Pancreas (tissue), 10 donors: ENCODE measurements at regions not wholly inside any gene's neighbourhood (a gene's known extent, or its start where the extent isn't known, plus 50 kb on each side); places are given as distances from the start of the nearest gene placed in this dataset.

Experiments
- ATAC-seq, 4 donors: fragments of 200-7000 bp; cut with Tn5 transposase; one replicate each; pipeline versions ENCODE4 v1.8.0 to v1.9.1; 2020; ENCODE audit warnings: mild to moderate bottlenecking in 4 of 4, moderate library complexity in 4 of 4
- DNase-seq, 6 donors: peaks; one replicate each; pipeline ENCODE4 v3.0.0-alpha.2; 2020
- FAIRE-seq: peaks from 2 replicates; lab custom pipeline; 2012; peaks lifted over from hg19 to GRCh38; lab: Jason Lieb, UNC
- H3K27ac ChIP-seq, 4 donors: fragments of 200-600 bp; sonication (generic); 1 replicate in 3 of 4; 2 replicates in 1 of 4; pipeline versions ENCODE4 v1.5.0 to v1.8.0; 2020
- H3K27me3 ChIP-seq, 4 donors: fragments of 200-600 bp; one replicate each; pipeline ENCODE4 v1.8.0; 2021
- H3K36me3 ChIP-seq, 3 donors: fragments of 200-600 bp; sonication (generic) in 1 of 3; one replicate each; pipeline versions ENCODE4 v1.5.0 to v1.8.0; 2020 to 2021
- H3K4me1 ChIP-seq, 3 donors: fragments of 200-600 bp; one replicate each; pipeline ENCODE4 v1.8.0; 2021
- H3K4me3 ChIP-seq, 4 donors: fragments of 200-600 bp; sonication (generic) in 2 of 4; one replicate each; pipeline versions ENCODE4 v1.5.0 to v1.8.0; 2020 to 2021
- H3K9me3 ChIP-seq, 4 donors: fragments of 200-600 bp; one replicate each; pipeline ENCODE4 v1.8.0; 2021
- CTCF ChIP-seq, 4 donors: fragments of 200-600 bp; sonication (generic) in 3 of 4; IDR thresholded peaks; one replicate each; pipeline versions ENCODE4 v1.5.0 to v1.8.0; 2021; ENCODE audit warnings: antibody characterized with exemption in 4 of 4
- WGBS, 2 donors: extraction: QIAGEN DNeasy Blood & Tissue Kit; methylation state at CpG; one replicate each; pipeline ENCODE4 v1.1.7; 2013; 5-methylcytosine and 5-hydroxymethylcytosine counted together
- intact Hi-C, 3 donors: fragments of 100-400 bp; cut with DNase I; formaldehyde crosslinking; loops; one replicate each; pipeline versions ENCODE4 v1.11.1 to v1.14.2; 2022
- donor health status: healthy with polysubstance abuse.
- donor health status: DM: no; HTN: no; CAD: no; lungs with moderate emphysema.
- donor health status: DM: no; HTN: no; CAD: no.
- donor health status: control.
- donor health status: control.
- donor health status: Bipolar disorder and iron deficiency.
- donor health status: DM: yes; HTN: yes; CAD: no.
- donor health status: DM: no; HTN: no; CAD: no.
- donor health status: DM: no; HTN: no; CAD: no.
- donor health status: DM: yes; HTN: yes; CAD: no.

- 30 to 45% methylated on average over 3 of the region's 3 CpGs for WGBS, 2 donors
Measured at GRCh38 chr11:109343242-109343641, 78.7 kb upstream of the C11orf87 start.

DNA sequence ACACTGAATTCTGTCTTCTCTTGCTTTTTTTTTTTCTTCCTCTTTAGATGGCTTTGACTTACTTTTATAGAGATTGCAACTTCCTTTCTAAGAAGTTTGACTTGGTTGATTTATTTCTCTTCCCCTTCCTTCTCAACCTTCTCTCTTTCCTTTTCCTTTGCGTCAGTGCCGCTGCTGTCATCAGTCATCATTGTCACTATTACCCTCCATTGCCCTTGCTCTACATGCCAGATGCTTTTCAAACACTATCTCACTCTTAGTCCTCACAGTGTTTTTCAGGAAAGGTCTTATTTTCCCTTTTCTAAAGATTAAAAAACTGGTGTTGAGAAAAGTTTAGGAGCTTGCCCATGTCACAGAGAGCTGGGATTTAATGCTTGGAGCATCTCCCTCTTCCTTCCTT, 74.7 kb upstream of the C11orf87 start:
- no peak for TF ChIP-seq CTCF (IDR thresholded peaks at IDR 0.05)
- no peak for FAIRE-seq
- intact Hi-C loops = no loop called here
- no peaks in the 10 kb centered on the region for H3K27me3 ChIP-seq
- no peak for DNase-seq
- H3K4me1 ChIP-seq = no peaks in the 10 kb centered on the region
- H3K4me3 ChIP-seq = no peak overlapping the region
- H3K9me3 ChIP-seq = no peaks in the 10 kb centered on the region
- 57 to 82% methylated on average over 2 of the region's 2 CpGs for WGBS, 2 donors
- no peak for ATAC-seq
- no peaks in the 10 kb centered on the region for H3K36me3 ChIP-seq
- H3K27ac ChIP-seq = no peak overlapping the region

More at GRCh38 chr11:109343242-109343641, 78.7 kb upstream of the C11orf87 start:
- ATAC-seq = no peak
- no peak overlapping the region for H3K4me3 ChIP-seq
- H3K27ac ChIP-seq = no peak overlapping the region
- no peak for DNase-seq
- FAIRE-seq = no peak
- H3K9me3 ChIP-seq = no peaks in the 10 kb centered on the region
- H3K27me3 ChIP-seq = no peaks in the 10 kb centered on the region
- no peaks in the 10 kb centered on the region for H3K36me3 ChIP-seq
- intact Hi-C loops = no loop called here
- H3K4me1 ChIP-seq = no peaks in the 10 kb centered on the region
- no peak for TF ChIP-seq CTCF (IDR thresholded peaks at IDR 0.05)

DNA sequence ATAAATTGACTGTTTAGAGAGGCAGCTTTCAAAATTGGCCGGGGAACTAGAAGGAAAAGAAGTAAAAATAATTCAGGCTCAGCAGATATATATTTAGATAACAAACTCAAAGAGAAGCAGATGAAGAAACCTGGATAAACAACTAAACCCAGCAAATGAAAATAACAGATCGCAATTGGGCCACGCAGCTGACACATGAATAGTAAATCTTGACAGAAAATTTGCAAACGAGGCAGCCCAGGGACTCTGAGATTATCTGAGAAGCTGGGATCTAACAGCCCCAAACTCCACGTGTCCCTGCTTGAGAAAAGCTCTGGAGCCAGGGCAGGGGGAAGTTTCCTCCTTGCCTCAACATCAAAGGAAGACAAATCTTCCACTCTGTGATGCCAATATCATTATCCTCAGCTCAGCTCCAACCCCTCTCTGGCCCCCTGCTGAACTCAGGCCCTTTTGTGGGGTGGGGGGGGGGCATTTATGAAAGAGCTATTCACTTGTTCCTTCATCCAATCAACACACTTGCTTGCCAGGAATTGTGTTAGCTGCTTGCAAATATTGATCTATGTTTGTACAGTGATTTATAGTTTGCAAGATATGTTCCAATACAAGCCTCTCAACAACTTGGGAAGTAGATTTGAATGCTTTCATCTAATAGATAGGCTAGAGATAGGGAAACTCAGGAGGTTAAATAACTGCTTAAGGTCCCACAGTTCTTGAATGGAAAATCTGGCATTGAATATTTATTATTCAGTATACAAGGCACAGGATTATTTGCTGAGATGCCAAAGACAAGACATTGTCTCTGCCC, 72.5 kb upstream of the C11orf87 start:
- TF ChIP-seq CTCF (IDR thresholded peaks at IDR 0.05) = no peak
- Histone ChIP-seq H3K4me1 (no peaks in the 10 kb centered on the region), H3K4me3 (no peak overlapping the region), H3K27me3 (no peaks in the 10 kb centered on the region), H3K36me3 (no peaks in the 10 kb centered on the region), H3K27ac (no peak overlapping the region), H3K9me3 (no peaks in the 10 kb centered on the region)
- no peak for DNase-seq
- FAIRE-seq = no peak
- 32 to 35% methylated on average over 5 of the region's 5 CpGs for WGBS, 2 donors
- ATAC-seq = no peak
- intact Hi-C loops = no loop called here

GRCh38 chr11:109350091-109350490, 71.9 kb upstream of the C11orf87 start:
- ATAC-seq (no peak), FAIRE-seq (no peak), DNase-seq (no peak)
- WGBS, 2 donors = 46 to 50% methylated on average over 3 of the region's 3 CpGs
- H3K4me1 ChIP-seq = no peaks in the 10 kb centered on the region
- no peak for TF ChIP-seq CTCF (IDR thresholded peaks at IDR 0.05)
- H3K9me3 ChIP-seq = no peaks in the 10 kb centered on the region
- intact Hi-C loops = no loop called here
- H3K27me3 ChIP-seq = no peaks in the 10 kb centered on the region
- H3K27ac ChIP-seq = no peak overlapping the region
- H3K36me3 ChIP-seq = no peaks in the 10 kb centered on the region
- H3K4me3 ChIP-seq = no peak overlapping the region

DNA sequence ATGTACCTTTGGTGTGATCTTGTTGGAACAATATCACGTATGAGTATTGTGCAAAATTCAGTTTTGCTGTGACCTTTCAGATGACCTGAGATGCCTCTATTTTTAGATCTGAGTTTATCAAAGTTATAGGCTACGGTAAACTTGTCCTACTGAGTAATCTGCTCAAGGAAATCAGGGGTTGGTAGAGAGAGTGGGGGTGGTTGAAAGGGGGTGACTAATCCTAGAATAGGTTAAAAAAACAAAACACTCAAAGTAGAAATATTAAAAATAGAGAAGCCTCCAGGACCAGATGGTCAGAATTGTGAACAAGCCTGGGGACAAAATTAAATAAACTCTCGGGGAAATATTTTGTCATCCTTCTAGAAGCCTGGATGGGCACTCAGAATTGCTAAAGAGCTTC, 59.9 kb upstream of the C11orf87 start:
- no peak for FAIRE-seq

More for the DNA sequence above, 59.9 kb upstream of the C11orf87 start:
- TF ChIP-seq CTCF (IDR thresholded peaks at IDR 0.05) = no peak
- no peak for DNase-seq
- no peaks in the 10 kb centered on the region for H3K4me1 ChIP-seq
- no peaks in the 10 kb centered on the region for H3K27me3 ChIP-seq
- ATAC-seq = no peak
- intact Hi-C loops = no loop called here
- WGBS, 2 donors = 38 to 50% methylated on average over 3 of the region's 3 CpGs
- no peak overlapping the region for H3K27ac ChIP-seq
- no peaks in the 10 kb centered on the region for H3K9me3 ChIP-seq
- H3K4me3 ChIP-seq = no peak overlapping the region
- H3K36me3 ChIP-seq = no peaks in the 10 kb centered on the region
